ENCODE measurements at regions not wholly inside any gene's neighbourhood (a gene's known extent, or its start where the extent isn't known, plus 50 kb on each side); places are given as distances from the start of the nearest gene placed in this dataset.

- dilution Hi-C loops (cut with MboI; ENCODE audit: extremely low pct_ligation_motif_present, low sequenced_read_pairs) (no loop called here), intact Hi-C loops (cut with micrococcal nuclease) (no loop called here)
- Histone ChIP-seq H2AFZ (ENCODE audit: low read depth, low read length) (no peak overlapping the region), H3K9ac (replicated peaks; ENCODE audit: extremely low read depth, insufficient read depth, low read length) (no peak overlapping the region), H3K36me3 (ENCODE audit: control insufficient read depth in 2 of 2, extremely low read depth in 1 of 2, insufficient read depth in 2 of 2, low read length in 2 of 2) (no peaks in the 10 kb centered on the region), H3K4me2 (ENCODE audit: insufficient read depth, low read length) (no peak overlapping the region), H3K79me2 (ENCODE audit: control insufficient read depth, insufficient read depth, low read length) (no peaks in the 10 kb centered on the region), H4K20me1 (replicated peaks; ENCODE audit: control insufficient read depth, extremely low read depth, insufficient read depth, low read length) (no peaks in the 10 kb centered on the region), H3K9me3 (replicated peaks; ENCODE audit: control insufficient read depth, insufficient read depth, low read length) (no peaks in the 10 kb centered on the region), H3K27me3 (ENCODE audit: control insufficient read depth in 2 of 2, insufficient read depth in 2 of 2, low read length in 2 of 2) (no peaks in the 10 kb centered on the region), H3K9me1 (replicated peaks; ENCODE audit: control insufficient read depth, extremely low read depth, insufficient read depth, low read length) (no peaks in the 10 kb centered on the region), H3K4me1 (ENCODE audit: control insufficient read depth, extremely low read depth, insufficient read depth, low read length) (no peaks in the 10 kb centered on the region), H3K4me3 (replicated peaks in 1 of 3; ENCODE audit: insufficient read depth in 1 of 3, low read depth in 1 of 3, low read length in 3 of 3) (no peak overlapping the region), H3K27ac (ENCODE audit: insufficient read depth, low read depth, low read length) (no peak overlapping the region)
- DNase-seq (ENCODE audit: low read depth, low spot score) (no peak), FAIRE-seq (no peak)
- no peak for TF ChIP-seq FOS (IDR thresholded peaks at IDR 0.05; ENCODE audit: borderline replicate concordance, insufficient read depth, low read length)
- TF ChIP-seq MAX (IDR thresholded peaks at IDR 0.05; ENCODE audit: insufficient read depth, insufficient read length) = no peak
- no peak for TF ChIP-seq JUN (IDR thresholded peaks at IDR 0.05; ENCODE audit: borderline replicate concordance, insufficient read depth, insufficient read length, low read depth)
- TF ChIP-seq POLR2A (IDR thresholded peaks at IDR 0.05; ENCODE audit: low read depth, low read length) = no peak
- no peak for TF ChIP-seq POLR2AphosphoS5 (IDR thresholded peaks at IDR 0.05; ENCODE audit: insufficient read depth, low read depth, low read length)
- TF ChIP-seq, protein P1, sequence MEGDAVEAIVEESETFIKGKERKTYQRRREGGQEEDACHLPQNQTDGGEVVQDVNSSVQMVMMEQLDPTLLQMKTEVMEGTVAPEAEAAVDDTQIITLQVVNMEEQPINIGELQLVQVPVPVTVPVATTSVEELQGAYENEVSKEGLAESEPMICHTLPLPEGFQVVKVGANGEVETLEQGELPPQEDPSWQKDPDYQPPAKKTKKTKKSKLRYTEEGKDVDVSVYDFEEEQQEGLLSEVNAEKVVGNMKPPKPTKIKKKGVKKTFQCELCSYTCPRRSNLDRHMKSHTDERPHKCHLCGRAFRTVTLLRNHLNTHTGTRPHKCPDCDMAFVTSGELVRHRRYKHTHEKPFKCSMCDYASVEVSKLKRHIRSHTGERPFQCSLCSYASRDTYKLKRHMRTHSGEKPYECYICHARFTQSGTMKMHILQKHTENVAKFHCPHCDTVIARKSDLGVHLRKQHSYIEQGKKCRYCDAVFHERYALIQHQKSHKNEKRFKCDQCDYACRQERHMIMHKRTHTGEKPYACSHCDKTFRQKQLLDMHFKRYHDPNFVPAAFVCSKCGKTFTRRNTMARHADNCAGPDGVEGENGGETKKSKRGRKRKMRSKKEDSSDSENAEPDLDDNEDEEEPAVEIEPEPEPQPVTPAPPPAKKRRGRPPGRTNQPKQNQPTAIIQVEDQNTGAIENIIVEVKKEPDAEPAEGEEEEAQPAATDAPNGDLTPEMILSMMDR (IDR thresholded peaks at IDR 0.05; ENCODE audit: extremely low read depth in 1 of 2, insufficient read depth in 1 of 2, low read depth in 1 of 2, low read length in 2 of 2) = no peak
- TF ChIP-seq MYC (IDR thresholded peaks at IDR 0.05; ENCODE audit: low read depth, low read length) = no peak
- TF ChIP-seq GATA2 (IDR thresholded peaks at IDR 0.05; ENCODE audit: insufficient read depth, insufficient read length, low read depth, low read length) = no peak
- no TSS peak for BruUV-seq (replicated peaks)
- ChIA-PET POLR2A (no interaction called here), CTCF (no interaction called here)
Measured at GRCh38 chr5:159564031-159564430, 233.7 kb upstream of the IL12B start.
